Heart right ventricle (tissue), 16 donors: ENCODE measurements at regions not wholly inside any gene's neighbourhood (a gene's known extent, or its start where the extent isn't known, plus 50 kb on each side); places are given as distances from the start of the nearest gene placed in this dataset.

Experiments
- ATAC-seq, 8 donors: fragments of 200-7000 bp; cut with Tn5 transposase; one replicate each; pipeline ENCODE4 v1.9.1; 2020; ENCODE audit warnings: mild to moderate bottlenecking in 8 of 8, moderate library complexity in 8 of 8, moderate number of reproducible peaks in 1 of 8
- DNase-seq, 2 donors: peaks; one replicate each; pipeline ENCODE4 v3.0.0-alpha.2; 2020
- H3K27ac ChIP-seq, 10 donors: fragments of 200-600 bp; sonication (generic) in 2 of 10; one replicate each; pipeline versions ENCODE4 v1.5.0 to v1.8.0; 2020 to 2022; ENCODE audit warnings: mild to moderate bottlenecking in 3 of 10
- H3K27me3 ChIP-seq, 7 donors: fragments of 200-600 bp; one replicate each; pipeline ENCODE4 v1.8.0; 2021 to 2022; ENCODE audit warnings: mild to moderate bottlenecking in 2 of 7
- H3K36me3 ChIP-seq, 9 donors: fragments of 200-600 bp; sonication (generic) in 1 of 9; one replicate each; pipeline versions ENCODE4 v1.5.0 to v1.8.0; 2020 to 2022; ENCODE audit warnings: mild to moderate bottlenecking in 2 of 9
- H3K4me1 ChIP-seq, 9 donors: fragments of 200-600 bp; sonication (generic) in 1 of 9; one replicate each; pipeline versions ENCODE4 v1.5.0 to v1.8.0; 2020 to 2022; ENCODE audit warnings: mild to moderate bottlenecking in 4 of 9
- H3K4me3 ChIP-seq, 10 donors: fragments of 200-600 bp; sonication (generic) in 2 of 10; one replicate each; pipeline versions ENCODE4 v1.5.0 to v1.8.0; 2020 to 2022; ENCODE audit warnings: mild to moderate bottlenecking in 7 of 10, moderate library complexity in 2 of 10
- H3K9me3 ChIP-seq, 11 donors: fragments of 200-600 bp in 10 of 11; sonication (generic) in 2 of 11; one replicate each; pipeline versions ENCODE4 v1.5.0 to v1.8.0; 2013 to 2022; ENCODE audit warnings: mild to moderate bottlenecking in 2 of 11, control low read depth in 1 of 11, moderate library complexity in 1 of 11
- CTCF ChIP-seq, 9 donors: fragments of 200-600 bp; sonication (generic) in 2 of 9; IDR thresholded peaks; one replicate each; pipeline versions ENCODE4 v1.5.0 to v1.8.0; 2021 to 2022; ENCODE audit warnings: antibody characterized with exemption in 9 of 9, mild to moderate bottlenecking in 5 of 9, moderate library complexity in 1 of 9
- WGBS, 2 donors: extraction: QIAGEN DNeasy Blood & Tissue Kit; methylation state at CpG; one replicate each; pipeline ENCODE4 v1.1.7; 2013; ENCODE audit warnings: inconsistent platforms in 1 of 2; 5-methylcytosine and 5-hydroxymethylcytosine counted together
- intact Hi-C, 10 donors: fragments of 100-400 bp; cut with DNase I; formaldehyde crosslinking; loops; one replicate each; pipeline versions ENCODE4 v1.11.1 to v1.14.2; 2022
- donor health status: Arrhythmogenic right ventricular cardiomyopathy.
- donor health status: ischemic (EF 13 %, LVEDD 7.1; RV severe dilation, severe dysfunction).
- donor health status: healthy with polysubstance abuse.
- donor health status: DM: no; HTN: yes; CAD: no.
- donor health status: DM: no; HTN: no; CAD: no.
- donor health status: ischemic (EF 25% LVEDD 6.9; RV normal size, moderate dysfunction).
- donor health status: ischemic (EF 25% LVEDD 5.7; RV mildly dilated, moderate dysfunction).
- donor health status: healthy.
- donor health status: DM: yes; HTN: yes; CAD: no.
- donor health status: Ischemic cardiomyopathy.
- donor health status: ischemic (EF 35%, LVEDD 5.7; RV mildly dilated, moderate dysfunction).
- donor health status: nonischemic (EF 11% LVEDD 7.7; RV severe dilation, severe dysfunction).
- donor health status: DM: yes; HTN: yes; CAD: no.
- donor health status: PGD.
- donor health status: ischemic (EF 29% LVEDD 5.4; RV normal size, mild dysfunction).
- donor health status: nonischemic (EF 23%, LVEDD 6.1; RV moderate dilation, normal function).

- H3K4me3 ChIP-seq, result no peak overlapping the region
- no peak for ATAC-seq
- H3K27ac ChIP-seq, result no peak overlapping the region
- H3K4me1 ChIP-seq, result peaks cover 3 to 28% (median 19%) of the 10 kb centered on the region in 9 donors
- WGBS, 2 donors, result 75 to 82% methylated on average over 1 of the region's 1 CpG
- H3K36me3 ChIP-seq, result no peaks in the 10 kb centered on the region
- intact Hi-C loops, result no loop called here
- no peak for TF ChIP-seq CTCF (IDR thresholded peaks at IDR 0.05)
- no peaks in the 10 kb centered on the region for H3K9me3 ChIP-seq
- DNase-seq, result no peak
- no peaks in the 10 kb centered on the region for H3K27me3 ChIP-seq
These were observed 74.3 kb upstream of the PHACTR2 start for GRCh38 chr6:143603455-143603854.

- Histone ChIP-seq H3K4me1 (peaks cover 5 to 33% (median 21%) of the 10 kb centered on the region in 9 donors), H3K36me3 (no peaks in the 10 kb centered on the region), H3K9me3 (no peaks in the 10 kb centered on the region), H3K27me3 (no peaks in the 10 kb centered on the region), H3K27ac (no peak overlapping the region), H3K4me3 (no peak overlapping the region)
- no peak for ATAC-seq
- DNase-seq, result no peak
- no peak for TF ChIP-seq CTCF (IDR thresholded peaks at IDR 0.05)
- 38 to 68% methylated on average over 2 of the region's 2 CpGs for WGBS, 2 donors
- intact Hi-C loops, result no loop called here
These were observed 76.3 kb upstream of the PHACTR2 start for GRCh38 chr6:143601504-143601903.

- no peak for ATAC-seq
- DNase-seq, result no peak
- no peaks in the 10 kb centered on the region for H3K36me3 ChIP-seq
- no peak overlapping the region for H3K4me3 ChIP-seq
- H3K27me3 ChIP-seq, result no peaks in the 10 kb centered on the region
- no peak for TF ChIP-seq CTCF (IDR thresholded peaks at IDR 0.05)
- no peak overlapping the region for H3K27ac ChIP-seq
- H3K9me3 ChIP-seq, result no peaks in the 10 kb centered on the region
- H3K4me1 ChIP-seq, result peaks cover 7 to 38% (median 25%) of the 10 kb centered on the region in 9 donors
- intact Hi-C loops, result no loop called here
- WGBS, 2 donors, result 96 to 100% methylated on average over 2 of the region's 2 CpGs
These were observed 76.9 kb upstream of the PHACTR2 start for GRCh38 chr6:143600821-143601220.

GRCh38 chr6:143598466-143599080, 79.2 kb upstream of the PHACTR2 start:
- no peaks in the 10 kb centered on the region for H3K9me3 ChIP-seq
- no peak for TF ChIP-seq CTCF (IDR thresholded peaks at IDR 0.05)
- H3K4me3 ChIP-seq, result no peak overlapping the region
- peaks cover 7 to 51% (median 37%) of the 10 kb centered on the region in 9 donors for H3K4me1 ChIP-seq
- H3K27ac ChIP-seq, result peak overlapping the region in 7 of 10 donors; percentile 0 to 73 (median 37)
- H3K36me3 ChIP-seq, result no peaks in the 10 kb centered on the region
- 55 to 71% methylated on average over 3 of the region's 3 CpGs for WGBS, 2 donors
- H3K27me3 ChIP-seq, result no peaks in the 10 kb centered on the region
- peak in 7 of 8 donors; percentile 57 to 88 (median 76) for ATAC-seq
- intact Hi-C loops, result loop anchor here in 2 of 10 donors (5.0 to 10.0 kb wide), 4 partner anchors 79 to 246 kb away; partner anchors contain the start of genes LTV1 (in 2 of the 2) and PHACTR2 (in 1 of the 2)
- DNase-seq, result peak in 1 of 2 donors; percentile 18
